ENCODE measurements at regions not wholly inside any gene's neighbourhood (a gene's known extent, or its start where the extent isn't known, plus 50 kb on each side); places are given as distances from the start of the nearest gene placed in this dataset.

DNA sequence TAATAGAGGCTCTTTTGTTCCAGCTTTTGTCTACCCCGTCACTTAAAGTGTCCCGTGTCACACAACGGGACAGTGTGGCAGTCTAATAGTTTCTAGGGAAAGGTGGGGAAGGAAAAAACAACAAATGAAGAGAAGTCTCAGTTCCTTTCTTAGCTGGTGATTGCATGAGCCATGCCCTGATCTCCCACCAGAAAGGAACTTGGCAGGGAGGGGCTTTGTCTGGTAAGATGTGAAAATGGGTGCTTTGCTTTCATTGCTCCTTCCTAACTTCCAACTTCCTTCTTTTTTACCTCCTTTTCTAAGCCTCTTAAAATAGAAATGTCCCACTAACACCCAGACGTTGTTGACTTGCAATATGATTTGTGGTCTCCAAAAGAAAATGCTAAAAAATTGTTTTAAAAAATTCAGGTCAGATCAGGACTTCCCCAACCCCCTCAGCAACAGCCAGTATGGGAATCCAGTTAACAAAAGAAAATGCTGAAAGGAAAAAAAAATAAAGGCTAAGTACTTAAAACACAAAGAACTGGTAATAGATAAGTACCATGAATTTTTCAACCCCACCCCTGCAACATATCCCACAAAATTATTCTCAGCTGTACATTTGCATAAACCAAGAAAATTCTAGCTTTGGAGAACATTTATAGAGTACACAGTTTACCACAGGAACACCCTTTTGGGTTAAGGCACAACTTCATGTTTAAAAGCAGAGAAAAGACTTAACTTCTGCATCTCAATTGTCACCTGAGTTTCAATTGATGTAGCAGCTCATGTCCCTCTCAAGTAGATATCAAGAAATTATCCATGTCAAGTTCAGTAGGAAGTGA, 106.2 kb downstream of the NIBAN1 start:
- DNase-seq (ENCODE audit: low spot score in 2 of 2) (no peak), ATAC-seq (no peak)
- H3K27ac Mint-ChIP-seq = peak overlapping the region; percentile 58 to 86
- H3K9me3 Mint-ChIP-seq = peaks cover 3% of the 10 kb centered on the region in 2 donors
- peaks cover 0 to 17% of the 10 kb centered on the region in 2 donors for H3K36me3 Mint-ChIP-seq

DNA sequence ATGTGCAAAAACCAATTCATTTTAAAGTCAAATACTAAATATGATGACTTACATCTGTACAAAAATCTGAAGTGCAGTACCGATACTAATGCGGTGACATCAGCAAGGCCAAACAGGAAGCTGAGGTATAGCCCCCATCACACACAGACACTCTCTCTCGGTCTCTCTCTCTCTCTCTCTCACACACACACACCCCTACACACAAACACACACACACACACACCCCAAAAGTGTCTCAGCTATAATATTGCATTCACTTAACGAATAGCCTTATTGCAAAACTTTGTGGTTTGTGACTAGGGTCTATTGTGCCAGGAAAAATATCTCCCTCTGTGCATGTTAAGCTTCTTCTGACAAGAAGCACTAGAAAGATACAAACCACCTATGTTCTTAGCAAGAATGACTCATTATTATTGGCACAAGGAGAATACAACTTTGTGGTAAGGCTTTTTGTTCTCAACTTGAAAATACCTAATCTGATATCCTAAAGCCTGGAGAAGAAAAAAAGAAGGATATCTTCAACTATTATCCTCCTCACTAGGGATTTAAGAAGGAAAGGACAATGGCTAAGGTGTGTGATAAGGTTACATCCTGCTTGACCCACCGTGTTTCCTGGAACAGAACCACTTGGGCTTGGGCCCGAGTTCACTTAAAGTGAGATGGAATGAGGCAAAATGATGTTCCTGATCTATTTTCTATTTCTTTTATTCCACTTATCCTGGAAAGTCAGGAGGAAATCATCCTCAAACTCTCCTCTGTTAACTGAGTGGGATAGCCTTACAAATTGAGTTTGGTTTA, 107.1 kb downstream of the NIBAN1 start:
- peak overlapping the region; percentile 58 to 86 for H3K27ac Mint-ChIP-seq
- ATAC-seq (peak; percentile 87 to 93), DNase-seq (ENCODE audit: low spot score in 2 of 2) (peak in 1 of 2 donors; percentile 55)
- peaks cover 0 to 17% of the 10 kb centered on the region in 2 donors for H3K36me3 Mint-ChIP-seq
- peaks cover 3% of the 10 kb centered on the region in 2 donors for H3K9me3 Mint-ChIP-seq

DNA sequence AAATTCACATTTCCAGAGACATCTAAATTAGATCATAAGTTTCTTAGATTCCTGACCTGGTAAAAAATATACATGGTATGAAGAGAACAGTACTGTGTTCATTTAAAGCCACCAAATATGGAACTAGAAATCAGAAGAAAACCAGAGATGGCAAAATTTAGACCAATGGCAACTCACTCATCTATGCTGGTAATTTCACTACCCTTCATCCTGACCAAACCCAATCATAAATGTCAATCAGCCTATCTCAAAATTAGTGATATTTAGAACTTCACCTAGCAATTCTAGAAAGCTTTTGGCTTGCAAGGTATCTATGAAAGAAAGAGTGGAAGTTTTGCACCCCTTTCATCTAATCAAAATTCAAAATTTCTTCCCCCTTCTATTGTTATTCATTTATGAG, 107.7 kb downstream of the NIBAN1 start:
- peaks cover 3% of the 10 kb centered on the region in 2 donors for H3K9me3 Mint-ChIP-seq
- ATAC-seq = peak in 1 of 2 donors; percentile 25
- H3K36me3 Mint-ChIP-seq = peaks cover 0 to 13% of the 10 kb centered on the region in 2 donors
- H3K27ac Mint-ChIP-seq = peak overlapping the region; percentile 58 to 86
- no peak for DNase-seq (ENCODE audit: low spot score in 2 of 2)

DNA sequence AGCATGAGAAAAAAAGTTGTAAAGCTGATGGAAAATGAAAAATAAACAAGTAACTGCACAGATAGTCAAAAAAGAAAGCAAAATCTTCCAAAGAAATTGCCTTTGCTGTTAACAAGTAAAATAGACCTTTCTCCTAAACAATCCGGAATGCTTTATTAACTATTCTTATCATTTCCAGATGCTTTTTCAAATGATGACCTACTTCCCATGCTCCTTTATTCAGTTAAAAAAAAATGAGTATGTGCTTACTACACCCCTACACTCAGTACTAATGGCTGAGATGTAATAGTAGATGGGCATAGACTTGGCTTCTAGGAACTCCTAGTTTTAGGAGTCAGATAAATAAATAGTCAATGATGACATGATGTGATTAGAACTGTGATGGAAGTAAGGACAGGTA, 108.5 kb downstream of the NIBAN1 start:
- Mint-ChIP-seq H3K36me3 (peaks cover 0 to 12% of the 10 kb centered on the region in 2 donors), H3K9me3 (peaks cover 3% of the 10 kb centered on the region in 2 donors), H3K27ac (peak overlapping the region; percentile 58 to 86)
- no peak for ATAC-seq
- DNase-seq (ENCODE audit: low spot score in 2 of 2) = no peak

DNA sequence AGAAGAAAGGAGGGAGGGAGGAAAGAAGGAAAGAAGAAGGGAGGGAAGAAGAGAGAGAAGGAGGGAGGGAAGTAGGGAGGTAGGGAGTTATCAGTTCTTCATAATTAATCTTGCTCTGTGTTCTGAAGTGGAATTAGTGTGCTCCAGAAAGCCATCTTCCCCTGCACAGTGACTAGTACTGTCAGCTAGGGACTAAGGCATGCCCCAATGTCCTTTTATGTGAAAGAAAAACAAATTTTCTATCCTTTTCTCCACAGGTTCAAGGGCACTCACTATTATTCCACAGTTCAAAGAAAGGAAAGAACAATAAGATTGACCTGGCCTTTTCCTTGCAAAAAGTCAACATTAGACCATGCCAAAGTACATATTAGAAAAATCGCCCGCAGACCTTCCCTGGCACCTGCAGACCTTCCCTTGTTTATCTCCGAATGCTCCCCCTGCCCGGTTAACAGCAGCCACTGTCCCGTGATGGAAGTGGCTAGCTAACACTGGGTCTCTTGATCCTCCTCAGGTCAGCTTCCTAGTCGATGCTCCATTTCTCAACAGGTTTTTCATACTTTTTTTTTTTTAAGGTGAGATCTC, 107.2 kb upstream of the EDEM3 start:
- peaks cover 3% of the 10 kb centered on the region in 2 donors for H3K9me3 Mint-ChIP-seq
- peaks cover 0 to 12% of the 10 kb centered on the region in 2 donors for H3K36me3 Mint-ChIP-seq
- H3K27ac Mint-ChIP-seq = peak overlapping the region in 1 of 2 donors; percentile 38
- DNase-seq (ENCODE audit: low spot score in 2 of 2) (no peak), ATAC-seq (no peak)

DNA sequence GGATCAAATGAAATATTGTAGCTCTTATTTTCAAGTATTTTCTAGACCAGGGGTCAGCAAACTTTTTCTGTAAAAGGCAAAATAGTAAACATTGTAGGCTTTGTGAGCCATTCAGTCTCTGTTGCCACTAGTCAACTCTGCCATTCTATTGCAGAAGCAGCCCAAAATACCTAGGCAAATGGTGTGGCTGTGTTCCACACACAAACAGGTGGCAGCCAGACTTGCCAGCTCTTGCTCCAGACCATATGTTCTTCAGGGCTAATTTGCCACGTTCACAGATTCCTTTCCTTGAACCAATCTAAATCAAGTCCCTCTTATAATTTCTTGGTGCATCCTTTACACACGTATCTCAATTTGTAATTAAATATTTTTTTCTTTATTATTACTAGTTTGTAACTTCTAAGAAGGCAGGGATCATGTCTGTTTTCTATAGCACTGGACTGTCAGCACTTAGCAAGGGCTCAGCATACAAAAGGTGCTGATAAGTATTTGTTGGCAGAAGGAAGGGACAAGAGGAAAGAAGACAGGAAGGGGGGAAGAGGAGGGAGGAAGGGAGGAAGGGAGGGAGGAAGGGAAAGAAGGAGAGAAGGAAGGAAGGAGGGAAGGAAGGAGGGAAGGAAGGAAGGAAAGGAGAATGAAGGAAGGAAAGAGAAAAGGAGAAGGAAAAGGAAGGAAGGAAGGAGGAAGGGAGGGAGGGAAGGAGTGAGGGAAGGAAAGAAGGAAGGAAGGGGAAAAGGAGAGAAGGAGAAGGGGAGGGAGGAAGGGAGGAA, 106.5 kb upstream of the EDEM3 start:
- Mint-ChIP-seq H3K9me3 (peaks cover 3% of the 10 kb centered on the region in 2 donors), H3K27ac (no peak overlapping the region), H3K36me3 (peaks cover 0 to 12% of the 10 kb centered on the region in 2 donors)
- no peak for DNase-seq (ENCODE audit: low spot score in 2 of 2)
- no peak for ATAC-seq

DNA sequence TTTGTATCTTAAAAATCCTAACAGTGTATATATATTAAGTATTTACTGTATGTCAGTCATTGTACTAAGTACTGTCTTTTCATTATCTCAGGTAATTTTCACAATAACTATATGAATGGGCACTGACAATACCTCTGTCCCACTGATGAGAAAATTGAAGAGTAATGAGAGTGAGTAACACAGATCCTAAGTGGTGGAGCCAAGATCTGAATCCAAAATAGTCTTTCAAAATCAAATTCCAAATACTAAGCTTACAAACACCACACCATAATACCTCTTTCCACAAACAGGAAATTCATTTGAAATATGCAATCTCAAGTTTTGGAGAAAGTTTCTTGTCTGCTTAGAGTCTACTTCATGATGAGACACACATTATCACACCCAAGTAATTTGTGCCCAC, 105.9 kb upstream of the EDEM3 start:
- peaks cover 0 to 12% of the 10 kb centered on the region in 2 donors for H3K36me3 Mint-ChIP-seq
- H3K27ac Mint-ChIP-seq = no peak overlapping the region
- ATAC-seq = no peak
- no peak for DNase-seq (ENCODE audit: low spot score in 2 of 2)
- peaks cover 3% of the 10 kb centered on the region in 2 donors for H3K9me3 Mint-ChIP-seq

DNA sequence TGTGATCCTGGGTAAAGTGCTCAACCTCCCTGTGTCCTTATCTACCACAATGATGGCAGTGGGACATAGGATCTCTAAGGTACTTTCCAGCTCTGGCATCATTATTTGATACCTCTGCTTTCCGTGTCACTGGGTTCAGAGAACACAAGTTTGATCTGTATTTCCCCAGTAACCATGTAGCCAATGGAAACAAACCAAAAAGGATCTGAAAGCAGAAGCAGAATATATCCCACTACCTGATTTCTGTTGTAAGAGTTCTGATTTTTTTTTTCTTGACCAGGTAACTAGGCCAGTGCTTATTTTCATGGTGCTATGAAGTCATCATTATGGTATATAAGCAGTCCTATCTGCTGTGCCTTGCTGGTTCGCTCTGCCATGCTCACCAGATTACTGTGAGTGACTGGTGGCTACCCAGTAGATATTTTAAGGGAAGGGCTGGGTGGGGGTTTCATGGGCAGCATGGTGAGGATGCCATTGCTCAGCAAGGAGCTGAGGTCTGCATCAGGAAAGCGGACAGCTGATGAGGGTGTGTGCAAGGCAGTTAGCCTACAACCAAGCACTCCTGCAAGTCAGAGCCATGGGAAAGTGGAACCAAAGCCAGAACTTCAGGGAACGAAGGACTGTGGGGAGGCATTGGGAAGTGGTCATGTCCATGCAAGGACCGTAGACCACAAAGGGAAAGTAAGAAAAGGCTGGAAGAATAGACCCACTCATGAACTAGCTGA, 104.9 kb upstream of the EDEM3 start:
- ATAC-seq = no peak
- H3K9me3 Mint-ChIP-seq = no peaks in the 10 kb centered on the region
- H3K27ac Mint-ChIP-seq = no peak overlapping the region

DNA sequence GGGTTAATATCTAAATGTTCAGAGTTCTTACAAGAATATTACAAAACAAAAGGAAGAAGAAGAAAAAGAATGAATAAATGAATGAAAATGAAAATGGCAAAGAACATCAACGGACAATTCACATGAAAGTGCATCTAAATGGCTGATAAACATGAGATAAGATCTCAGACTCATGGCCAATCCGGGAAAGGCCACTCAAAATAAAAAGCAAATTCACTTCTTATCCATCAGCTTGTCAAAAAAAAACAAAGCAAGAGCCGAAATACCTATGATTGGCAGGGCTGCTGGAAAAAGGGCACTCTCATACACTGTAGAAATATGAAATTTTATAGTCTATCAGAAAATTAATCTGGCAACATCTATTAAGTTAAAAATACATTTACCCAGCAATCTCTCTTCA, 103.6 kb upstream of the EDEM3 start:
- no peaks in the 10 kb centered on the region for H3K36me3 Mint-ChIP-seq
- DNase-seq (ENCODE audit: low spot score in 2 of 2) = no peak
- H3K9me3 Mint-ChIP-seq = no peaks in the 10 kb centered on the region
- no peak for ATAC-seq
- H3K27ac Mint-ChIP-seq = no peak overlapping the region

More for the DNA sequence above, 104.9 kb upstream of the EDEM3 start:
- H3K36me3 Mint-ChIP-seq = peaks cover 0 to 4% of the 10 kb centered on the region in 2 donors
- DNase-seq (ENCODE audit: low spot score in 2 of 2) = no peak

DNA sequence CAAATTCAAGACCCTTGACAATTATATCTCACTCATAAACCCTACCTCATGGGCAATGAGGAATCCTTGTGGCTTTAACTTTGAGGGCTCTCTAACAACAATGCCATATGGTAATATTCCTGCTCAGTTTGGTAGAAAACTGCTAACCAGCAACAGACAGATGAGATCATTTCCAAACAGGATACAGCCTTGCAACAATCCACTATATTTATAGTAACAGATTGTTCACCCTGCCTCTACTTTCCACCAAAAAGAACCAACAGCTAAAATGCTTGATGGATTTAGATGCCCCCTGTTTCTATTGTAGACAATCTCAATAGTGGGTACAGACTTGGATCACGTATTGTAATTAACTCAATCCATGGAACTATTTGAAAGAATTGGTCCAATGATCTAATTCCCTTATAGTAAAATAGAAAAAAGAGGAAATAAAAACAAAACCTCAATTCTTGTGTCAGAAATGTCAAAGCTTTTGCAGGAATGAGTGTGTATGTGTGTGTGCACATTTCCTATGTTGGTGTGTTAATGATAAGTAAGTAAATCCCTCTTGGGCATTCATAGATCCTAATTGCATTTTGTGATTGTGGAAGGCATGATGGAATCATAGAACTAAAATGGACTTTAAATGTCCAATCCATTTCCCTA, 100.0 kb upstream of the EDEM3 start:
- DNase-seq (ENCODE audit: low spot score in 2 of 2) (no peak), ATAC-seq (no peak)
- H3K36me3 Mint-ChIP-seq = peaks cover 0 to 6% of the 10 kb centered on the region in 2 donors
- H3K9me3 Mint-ChIP-seq = no peaks in the 10 kb centered on the region
- H3K27ac Mint-ChIP-seq = no peak overlapping the region

DNA sequence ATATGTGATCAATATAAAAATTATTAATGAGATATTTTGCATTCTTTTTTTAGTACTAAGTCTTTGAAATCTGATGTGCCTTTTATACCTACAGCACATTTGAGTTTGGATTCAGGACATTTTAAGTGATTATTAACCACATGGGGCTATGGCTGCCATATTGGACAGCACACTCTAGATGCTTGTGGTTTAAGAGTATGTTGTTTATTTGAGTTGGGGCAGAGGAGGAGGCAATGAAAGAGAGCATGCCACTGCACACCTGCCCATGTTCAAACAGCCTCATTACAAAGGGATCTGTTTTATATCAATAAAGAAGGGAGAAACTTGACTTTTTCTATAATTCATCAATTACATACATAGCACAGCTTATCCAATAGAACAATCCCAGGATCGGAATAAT, 99.4 kb upstream of the EDEM3 start:
- H3K36me3 Mint-ChIP-seq = peaks cover 0 to 6% of the 10 kb centered on the region in 2 donors
- ATAC-seq (no peak), DNase-seq (ENCODE audit: low spot score in 2 of 2) (no peak)
- no peak overlapping the region for H3K27ac Mint-ChIP-seq
- H3K9me3 Mint-ChIP-seq = no peaks in the 10 kb centered on the region

DNA sequence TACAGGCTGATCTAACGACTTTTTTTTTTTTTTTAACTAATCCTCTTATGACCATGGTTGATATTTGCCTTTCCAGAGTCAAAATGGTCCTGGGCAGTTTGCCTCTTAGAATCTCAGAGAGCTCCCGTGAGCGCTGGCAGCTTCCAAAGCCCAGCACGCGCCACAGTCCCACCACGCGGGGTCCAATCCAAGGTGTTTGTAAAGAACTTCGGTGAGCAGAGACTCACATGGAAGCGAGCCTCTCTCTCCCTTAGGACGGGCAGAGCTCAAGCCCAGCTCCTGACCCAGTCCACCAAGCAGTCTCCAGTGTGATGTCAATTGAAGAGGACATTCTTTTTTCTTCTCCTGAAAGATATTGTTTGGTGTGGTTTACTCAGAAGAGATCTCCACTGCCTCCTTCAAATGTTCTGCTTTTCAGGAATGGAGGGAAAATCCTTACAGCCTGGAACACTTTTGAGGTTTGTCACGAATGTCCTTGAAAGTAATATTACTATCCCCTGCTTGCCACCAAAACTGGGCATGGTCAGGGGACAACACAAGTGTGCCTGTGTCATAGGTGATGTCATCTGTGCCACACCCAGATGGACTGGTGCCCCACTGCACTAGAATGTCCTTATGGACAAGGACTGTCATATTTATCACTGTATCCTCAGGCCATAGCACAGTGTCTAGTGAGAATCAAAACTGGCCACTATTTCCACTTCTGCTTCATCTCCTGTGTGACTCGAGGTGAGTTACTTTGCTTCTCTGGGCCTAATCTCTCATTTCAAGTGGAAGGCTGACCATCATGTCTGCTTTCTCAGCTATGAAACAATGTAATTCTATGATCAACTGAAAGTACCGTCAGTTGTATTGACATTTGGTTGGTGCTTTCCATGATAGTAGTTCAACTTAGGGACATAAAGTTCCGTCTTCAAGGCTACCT, 97.4 kb upstream of the EDEM3 start:
- peaks cover 0 to 6% of the 10 kb centered on the region in 2 donors for H3K36me3 Mint-ChIP-seq
- ATAC-seq (peak in 1 of 2 donors; percentile 28), DNase-seq (ENCODE audit: low spot score in 2 of 2) (no peak)
- no peaks in the 10 kb centered on the region for H3K9me3 Mint-ChIP-seq
- no peak overlapping the region for H3K27ac Mint-ChIP-seq

DNA sequence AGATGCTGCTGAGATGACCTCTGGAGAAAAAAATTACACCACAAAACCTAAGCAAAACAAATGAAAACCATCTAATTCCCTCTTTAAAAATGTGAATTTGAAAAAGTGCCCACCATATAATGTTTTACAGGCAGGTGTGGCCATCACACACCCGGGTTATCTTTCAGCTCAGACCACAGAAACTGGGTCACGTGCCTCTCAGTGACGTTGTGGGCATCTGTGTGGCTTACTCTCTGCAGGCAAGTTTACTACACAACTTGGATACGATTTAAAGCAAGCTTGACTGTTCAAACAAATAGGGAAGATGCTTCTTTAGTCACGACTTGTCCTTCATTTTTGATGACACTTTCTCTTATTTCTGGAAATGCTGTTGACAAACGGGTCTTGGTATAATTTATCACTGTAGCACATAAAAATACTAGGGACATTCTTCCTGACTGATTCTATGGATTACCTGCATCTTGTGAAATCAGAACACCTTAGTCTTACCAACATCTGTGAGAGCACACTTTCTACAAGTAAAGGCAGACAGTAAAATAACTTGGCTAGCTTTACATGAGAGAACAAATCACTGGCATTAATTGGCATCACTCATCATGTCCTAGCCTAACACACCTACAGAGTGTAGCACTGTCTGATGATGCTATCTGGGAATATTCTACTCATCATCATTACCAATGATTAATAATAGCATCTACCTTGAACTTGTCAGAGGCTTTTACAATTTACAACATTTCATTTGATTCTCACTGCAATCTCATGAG, 89.3 kb upstream of the EDEM3 start:
- peaks cover 0 to 4% of the 10 kb centered on the region in 2 donors for H3K9me3 Mint-ChIP-seq
- peak; percentile 78 to 80 for ATAC-seq
- DNase-seq (ENCODE audit: low spot score in 2 of 2) = peak in 1 of 2 donors; percentile 20
- peaks cover 0 to 7% of the 10 kb centered on the region in 2 donors for H3K36me3 Mint-ChIP-seq
- no peak overlapping the region for H3K27ac Mint-ChIP-seq

DNA sequence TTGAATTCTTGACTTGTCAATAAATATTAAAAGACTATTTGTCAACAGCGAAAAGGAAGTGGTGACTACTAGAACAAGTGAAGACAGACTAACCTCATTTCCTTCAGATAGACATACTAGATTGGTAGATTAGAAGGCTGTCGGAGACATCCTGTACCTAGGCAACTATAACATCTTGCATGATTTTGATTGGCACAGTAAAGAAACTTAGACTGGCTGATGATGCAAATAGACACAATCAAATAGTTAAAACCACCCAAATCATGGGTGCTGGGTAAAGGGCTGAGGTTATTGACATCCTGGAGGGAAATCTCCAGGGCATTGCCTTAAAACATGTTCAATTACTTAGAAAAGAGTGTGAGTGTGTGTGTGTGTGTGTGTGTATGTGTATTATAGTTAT, 85.9 kb upstream of the EDEM3 start:
- Mint-ChIP-seq H3K9me3 (peaks cover 0 to 4% of the 10 kb centered on the region in 2 donors), H3K27ac (no peak overlapping the region), H3K36me3 (peaks cover 0 to 7% of the 10 kb centered on the region in 2 donors)
- DNase-seq (ENCODE audit: low spot score in 2 of 2) (no peak), ATAC-seq (no peak)
